IPS DF 6.9 (cell line): ENCODE measurements at regions not wholly inside any gene's neighbourhood (a gene's known extent, or its start where the extent isn't known, plus 50 kb on each side); places are given as distances from the start of the nearest gene placed in this dataset.

Experiments
- DNase-seq: peaks from one replicate; pipeline ENCODE4 v3.0.0-alpha.2; 2013; ENCODE audit warnings: low read depth, low spot score
- H3K27ac ChIP-seq: one replicate; pipeline ENCODE4 v1.5.1; 2013; ENCODE audit warnings: low read length, control low read depth
- H3K27me3 ChIP-seq: 2 replicates; pipeline ENCODE4 v1.6.1; 2013; ENCODE audit warnings: mild to moderate bottlenecking, low read length; ENCODE audit not compliant: control insufficient read depth, insufficient read depth
- H3K36me3 ChIP-seq: 2 replicates; pipeline ENCODE4 v1.6.1; 2013; ENCODE audit warnings: low read length; ENCODE audit not compliant: control insufficient read depth, insufficient read depth
- H3K4me1 ChIP-seq: 2 replicates; pipeline ENCODE4 v1.6.1; 2013; ENCODE audit warnings: low read length; ENCODE audit not compliant: control insufficient read depth, insufficient read depth
- H3K4me3 ChIP-seq: 2 replicates; pipeline ENCODE4 v1.5.1; 2013; ENCODE audit warnings: mild to moderate bottlenecking, low read length
- H3K9me3 ChIP-seq: 2 replicates; pipeline ENCODE4 v1.6.1; 2013; ENCODE audit warnings: low read length, inconsistent platforms; ENCODE audit not compliant: control insufficient read depth, insufficient read depth
- WGBS: extraction: QIAGEN DNeasy Blood & Tissue Kit; methylation state at CpG from one replicate; pipeline ENCODE4 v1.1.7; 2013; ENCODE audit warnings: mixed read lengths, missing lambda C conversion rate; ENCODE audit not compliant: insufficient read length, insufficient coverage; 5-methylcytosine and 5-hydroxymethylcytosine counted together

- DNase-seq, result no peak
- Histone ChIP-seq H3K27me3 (no peaks in the 10 kb centered on the region), H3K27ac (no peak overlapping the region), H3K4me1 (no peaks in the 10 kb centered on the region), H3K36me3 (no peaks in the 10 kb centered on the region), H3K4me3 (no peak overlapping the region), H3K9me3 (no peaks in the 10 kb centered on the region)
- WGBS, result no CpG with 5 or more reads among the region's 17 CpGs
Measured at GRCh38 chr2:59046401-59047372, 805.6 kb upstream of the FANCL start.

GRCh38 chr2:59044736-59045135 is 803.6 kb upstream of the FANCL start:
- Histone ChIP-seq H3K4me1 (no peaks in the 10 kb centered on the region), H3K9me3 (no peaks in the 10 kb centered on the region), H3K27ac (no peak overlapping the region), H3K27me3 (no peaks in the 10 kb centered on the region), H3K4me3 (no peak overlapping the region), H3K36me3 (no peaks in the 10 kb centered on the region)
- WGBS, result no CpG with 5 or more reads among the region's 1 CpG
- DNase-seq, result no peak

GRCh38 chr2:59041139-59041538 is 800.0 kb upstream of the FANCL start:
- no CpG with 5 or more reads among the region's 4 CpGs for whole genome bisulfite sequencing
- H3K4me1 ChIP-seq, result no peaks in the 10 kb centered on the region
- no peaks in the 10 kb centered on the region for H3K36me3 ChIP-seq
- no peak overlapping the region for H3K27ac ChIP-seq
- no peak overlapping the region for H3K4me3 ChIP-seq
- no peaks in the 10 kb centered on the region for H3K9me3 ChIP-seq
- no peak for DNase-seq
- H3K27me3 ChIP-seq, result no peaks in the 10 kb centered on the region

GRCh38 chr2:59034837-59035236 is 793.7 kb upstream of the FANCL start:
- H3K4me3 ChIP-seq, result no peak overlapping the region
- DNase-seq, result no peak
- H3K27me3 ChIP-seq, result no peaks in the 10 kb centered on the region
- H3K36me3 ChIP-seq, result no peaks in the 10 kb centered on the region
- no CpG with 5 or more reads among the region's 1 CpG for WGBS
- H3K4me1 ChIP-seq, result no peaks in the 10 kb centered on the region
- H3K27ac ChIP-seq, result no peak overlapping the region
- H3K9me3 ChIP-seq, result no peaks in the 10 kb centered on the region

GRCh38 chr2:59034106-59034505 is 793.0 kb upstream of the FANCL start:
- DNase-seq, result no peak
- H3K36me3 ChIP-seq, result no peaks in the 10 kb centered on the region
- no peaks in the 10 kb centered on the region for H3K9me3 ChIP-seq
- no peak overlapping the region for H3K4me3 ChIP-seq
- no peak overlapping the region for H3K27ac ChIP-seq
- no peaks in the 10 kb centered on the region for H3K4me1 ChIP-seq
- no peaks in the 10 kb centered on the region for H3K27me3 ChIP-seq
- no CpG with 5 or more reads among the region's 3 CpGs for WGBS

GRCh38 chr2:59033661-59034060 is 792.5 kb upstream of the FANCL start:
- Histone ChIP-seq H3K27ac (no peak overlapping the region), H3K4me1 (no peaks in the 10 kb centered on the region), H3K9me3 (no peaks in the 10 kb centered on the region), H3K36me3 (no peaks in the 10 kb centered on the region), H3K27me3 (no peaks in the 10 kb centered on the region), H3K4me3 (no peak overlapping the region)
- WGBS, result 100% methylated on average over 1 of the region's 1 CpG
- DNase-seq, result no peak

GRCh38 chr2:59032499-59032898 is 791.4 kb upstream of the FANCL start:
- no peaks in the 10 kb centered on the region for H3K9me3 ChIP-seq
- no CpG with 5 or more reads among the region's 3 CpGs for WGBS

GRCh38 chr2:59029058-59029457 is 787.9 kb upstream of the FANCL start:
- H3K27me3 ChIP-seq, result no peaks in the 10 kb centered on the region
- H3K36me3 ChIP-seq, result no peaks in the 10 kb centered on the region
- H3K9me3 ChIP-seq, result no peaks in the 10 kb centered on the region
- no peak overlapping the region for H3K27ac ChIP-seq
- H3K4me1 ChIP-seq, result no peaks in the 10 kb centered on the region
- WGBS, result no CpG with 5 or more reads among the region's 6 CpGs
- DNase-seq, result no peak
- H3K4me3 ChIP-seq, result no peak overlapping the region

More at GRCh38 chr2:59032499-59032898, 791.4 kb upstream of the FANCL start:
- Histone ChIP-seq H3K36me3 (no peaks in the 10 kb centered on the region), H3K27ac (no peak overlapping the region), H3K4me3 (no peak overlapping the region), H3K27me3 (no peaks in the 10 kb centered on the region), H3K4me1 (no peaks in the 10 kb centered on the region)
- no peak for DNase-seq

GRCh38 chr2:59027320-59027719 is 786.2 kb upstream of the FANCL start:
- no peak overlapping the region for H3K4me3 ChIP-seq
- no peak overlapping the region for H3K27ac ChIP-seq
- no peak for DNase-seq
- no peaks in the 10 kb centered on the region for H3K36me3 ChIP-seq
- H3K27me3 ChIP-seq, result no peaks in the 10 kb centered on the region
- H3K4me1 ChIP-seq, result no peaks in the 10 kb centered on the region
- WGBS, result no CpG with 5 or more reads among the region's 4 CpGs
- H3K9me3 ChIP-seq, result no peaks in the 10 kb centered on the region

- Histone ChIP-seq H3K36me3 (no peaks in the 10 kb centered on the region), H3K9me3 (no peaks in the 10 kb centered on the region), H3K27me3 (no peaks in the 10 kb centered on the region), H3K4me3 (no peak overlapping the region), H3K4me1 (no peaks in the 10 kb centered on the region), H3K27ac (no peak overlapping the region)
- DNase-seq, result peak; percentile 31
- no CpG with 5 or more reads among the region's 5 CpGs for WGBS
Measured at GRCh38 chr2:59025157-59025757, 784.1 kb upstream of the FANCL start.
